GM23338 (cell line): ENCODE measurements at regions not wholly inside any gene's neighbourhood (a gene's known extent, or its start where the extent isn't known, plus 50 kb on each side); places are given as distances from the start of the nearest gene placed in this dataset.

ENCODE experiments used
- ATAC-seq: fragments of 200-7000 bp; cut with Tn5 transposase; 3 replicates; pipeline ENCODE4 v1.9.1; 2020
- DNase-seq: peaks from one replicate; pipeline ENCODE4 v3.0.0-alpha.2; 2015; ENCODE audit warnings: low spot score
- H2AFZ ChIP-seq: fragments of 200-600 bp; sonication (generic); 2 replicates; pipeline ENCODE4 v1.8.0; 2016; ENCODE audit warnings: antibody characterized with exemption, mild to moderate bottlenecking, moderate library complexity
- H3F3A ChIP-seq: fragments of 200-600 bp; sonication (generic); replicated peaks from 2 replicates; pipeline ENCODE4 v1.8.0; 2017; ENCODE audit warnings: antibody characterized with exemption, mixed run types, low read depth
- H3K27ac ChIP-seq: fragments of 200-600 bp; sonication (generic); 2 replicates; pipeline ENCODE4 v1.6.1; 2016; ENCODE audit warnings: low read depth
- H3K27me3 ChIP-seq: fragments of 200-600 bp; sonication (generic); 2 replicates; pipeline ENCODE4 v1.8.0; 2016; ENCODE audit warnings: mild to moderate bottlenecking, mixed run types, moderate library complexity; ENCODE audit not compliant: insufficient read depth
- H3K36me3 ChIP-seq: fragments of 200-600 bp; sonication (generic); 2 replicates; pipeline ENCODE4 v1.8.0; 2016; ENCODE audit warnings: mild to moderate bottlenecking; ENCODE audit not compliant: insufficient read depth
- H3K4me1 ChIP-seq: fragments of 200-600 bp; sonication (generic); 2 replicates; pipeline ENCODE4 v1.8.0; 2016; ENCODE audit warnings: mild to moderate bottlenecking, moderate library complexity; ENCODE audit not compliant: insufficient read depth
- H3K4me2 ChIP-seq: fragments of 200-600 bp; sonication (generic); 2 replicates; pipeline ENCODE4 v1.7.1; 2017; ENCODE audit warnings: mixed run types
- H3K4me3 ChIP-seq: fragments of 200-600 bp; sonication (generic); 2 replicates; pipeline ENCODE4 v1.6.1; 2016; ENCODE audit warnings: mixed run types
- H3K79me2 ChIP-seq: fragments of 200-600 bp; sonication (generic); replicated peaks from 2 replicates; pipeline ENCODE4 v1.8.0; 2017; ENCODE audit warnings: mild to moderate bottlenecking; ENCODE audit not compliant: insufficient read depth
- H3K9me2 ChIP-seq: fragments of 200-600 bp; sonication (generic); 2 replicates; pipeline ENCODE4 v1.8.0; 2017; ENCODE audit not compliant: insufficient read depth
- H4K20me1 ChIP-seq: fragments of 200-600 bp; sonication (generic); replicated peaks from 2 replicates; pipeline ENCODE4 v1.8.0; 2017; ENCODE audit warnings: mild to moderate bottlenecking; ENCODE audit not compliant: insufficient read depth
- H3K27ac Mint-ChIP-seq: 2 replicates; pipeline ENCODE4 v1.8.0; 2020; ENCODE audit warnings: inconsistent platforms, mild to moderate bottlenecking, moderate library complexity, mixed read lengths
- H3K27me3 Mint-ChIP-seq: 3 replicates; pipeline ENCODE4 v1.8.0; 2022; ENCODE audit warnings: low read depth, mild to moderate bottlenecking, moderate library complexity, mixed read lengths, inconsistent platforms; ENCODE audit not compliant: insufficient read depth, poor library complexity
- H3K36me3 Mint-ChIP-seq: 3 replicates; pipeline ENCODE4 v1.8.0; 2021; ENCODE audit warnings: low read depth, mild to moderate bottlenecking, inconsistent platforms, moderate library complexity, mixed read lengths
- H3K4me1 Mint-ChIP-seq: 3 replicates; pipeline ENCODE4 v1.8.0; 2020; ENCODE audit warnings: mild to moderate bottlenecking, inconsistent platforms, mixed read lengths
- H3K4me3 Mint-ChIP-seq: 3 replicates; pipeline ENCODE4 v1.8.0; 2021; ENCODE audit warnings: moderate library complexity, mild to moderate bottlenecking, inconsistent platforms, mixed read lengths
- H3K9me3 Mint-ChIP-seq: 3 replicates; pipeline ENCODE4 v1.8.0; 2020; ENCODE audit warnings: moderate library complexity, mild to moderate bottlenecking, inconsistent platforms, mixed read lengths
- CREB1 ChIP-seq: fragments of 250-450 bp; sonication (Bioruptor Pico); IDR thresholded peaks from 2 replicates; pipeline ENCODE4 v1.5.0; 2020; ENCODE audit warnings: low read depth, mild to moderate bottlenecking, moderate library complexity
- CTCF ChIP-seq, 2 experiments: fragments of 200-600 bp in 1 of 2; sonication (generic) in 1 of 2; conservative IDR thresholded peaks; 2 replicates each; pipeline versions ENCODE4 v1.5.1 to v1.6.1; 2016 to 2017; ENCODE audit warnings: antibody characterized with exemption in 2 of 2, low read depth in 2 of 2, mild to moderate bottlenecking in 2 of 2, moderate library complexity in 1 of 2
- EZH2 ChIP-seq: fragments of 200-600 bp; sonication (generic); IDR thresholded peaks from one replicate; pipeline ENCODE4 v1.8.0; 2017; ENCODE audit warnings: antibody characterized with exemption, mild to moderate bottlenecking, low read depth; ENCODE audit not compliant: unreplicated experiment
- EZH2phosphoT487 ChIP-seq: fragments of 200-600 bp; sonication (generic); IDR thresholded peaks from one replicate; pipeline ENCODE4 v1.8.1; 2018; ENCODE audit warnings: antibody characterized with exemption; ENCODE audit not compliant: unreplicated experiment
- JUNB ChIP-seq: IDR thresholded peaks from one replicate; pipeline ENCODE4 v1.6.1; 2016; ENCODE audit warnings: antibody characterized with exemption; ENCODE audit not compliant: unreplicated experiment
- NANOG ChIP-seq: IDR thresholded peaks from 2 replicates; pipeline ENCODE4 v1.6.1; 2016; ENCODE audit warnings: antibody characterized with exemption, borderline replicate concordance
- POLR2AphosphoS5 ChIP-seq: IDR thresholded peaks from 2 replicates; pipeline ENCODE4 v1.6.1; 2016; ENCODE audit warnings: antibody characterized with exemption, low read depth
- REST ChIP-seq: IDR thresholded peaks from one replicate; pipeline ENCODE4 v1.6.1; 2018; ENCODE audit warnings: antibody characterized with exemption; ENCODE audit not compliant: unreplicated experiment
- STAT1 ChIP-seq: IDR thresholded peaks from one replicate; pipeline ENCODE4 v1.6.1; 2016; ENCODE audit warnings: antibody characterized with exemption; ENCODE audit not compliant: unreplicated experiment
- ZNF114 ChIP-seq: fragments of 250-450 bp; sonication (Bioruptor Pico); IDR thresholded peaks from 2 replicates; pipeline ENCODE4 v1.5.0; 2020; ENCODE audit warnings: mild to moderate bottlenecking, moderate library complexity
- TF ChIP-seq, protein P1 (sequence below): IDR thresholded peaks from 2 replicates; pipeline ENCODE4 v1.6.1; 2016; ENCODE audit warnings: antibody characterized with exemption

DNA sequence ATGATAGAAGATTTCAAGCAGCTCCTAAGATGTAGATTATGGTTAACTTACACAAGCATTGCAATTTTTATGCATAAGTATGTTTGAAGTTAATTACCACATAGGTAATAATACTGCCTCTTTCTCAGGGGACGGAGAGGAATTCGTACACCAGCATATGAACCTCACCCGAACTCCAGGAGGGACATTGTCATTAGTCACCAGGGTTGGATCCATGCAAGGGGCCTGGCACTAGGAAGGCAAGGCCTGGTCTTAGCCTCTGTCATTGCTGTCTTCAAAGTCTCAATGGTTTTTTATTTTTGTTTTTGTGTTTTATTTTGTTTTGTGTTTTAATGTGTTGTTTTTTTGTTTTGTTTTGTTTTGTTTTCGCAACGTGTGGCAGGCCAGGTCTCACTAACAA is 145.6 kb upstream of the PPP2R2D start (continued):
- TF ChIP-seq REST (no peak), STAT1 (no peak), EZH2phosphoT487 (no peak), NANOG (no peak), JUNB (no peak), ZNF114 (CRISPR knock-in tag) (no peak), CTCF (conservative IDR thresholded peaks at IDR 0.05; ENCODE audit: low read depth in 2 of 2) (no peak), EZH2 (no peak), CREB1 (CRISPR knock-in tag) (no peak)
- TF ChIP-seq, protein P1, sequence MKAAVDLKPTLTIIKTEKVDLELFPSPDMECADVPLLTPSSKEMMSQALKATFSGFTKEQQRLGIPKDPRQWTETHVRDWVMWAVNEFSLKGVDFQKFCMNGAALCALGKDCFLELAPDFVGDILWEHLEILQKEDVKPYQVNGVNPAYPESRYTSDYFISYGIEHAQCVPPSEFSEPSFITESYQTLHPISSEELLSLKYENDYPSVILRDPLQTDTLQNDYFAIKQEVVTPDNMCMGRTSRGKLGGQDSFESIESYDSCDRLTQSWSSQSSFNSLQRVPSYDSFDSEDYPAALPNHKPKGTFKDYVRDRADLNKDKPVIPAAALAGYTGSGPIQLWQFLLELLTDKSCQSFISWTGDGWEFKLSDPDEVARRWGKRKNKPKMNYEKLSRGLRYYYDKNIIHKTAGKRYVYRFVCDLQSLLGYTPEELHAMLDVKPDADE: no peak

- Histone ChIP-seq H2AFZ (no peak overlapping the region), H3F3A (no peaks in the 10 kb centered on the region; the same call in 1 of the 2 replicates), H3K4me1 (peaks cover 12% of the 10 kb centered on the region; the same call in 1 of the 2 replicates), H3K27me3 (no peaks in the 10 kb centered on the region), H4K20me1 (no peaks in the 10 kb centered on the region), H3K36me3 (no peaks in the 10 kb centered on the region), H3K79me2 (no peaks in the 10 kb centered on the region), H3K4me3 (no peak overlapping the region), H3K4me2 (no peak overlapping the region), H3K9me2 (no peaks in the 10 kb centered on the region), H3K27ac (no peak overlapping the region)
- H3K27me3 Mint-ChIP-seq: peaks cover 8% of the 10 kb centered on the region
- peaks cover 3% of the 10 kb centered on the region; the same call in 1 of the 3 replicates for H3K9me3 Mint-ChIP-seq
- ATAC-seq: no peak
- DNase-seq: no peak
- peaks cover 33% of the 10 kb centered on the region for H3K4me1 Mint-ChIP-seq
- no peaks in the 10 kb centered on the region for H3K36me3 Mint-ChIP-seq
- H3K27ac Mint-ChIP-seq: no peak overlapping the region
- H3K4me3 Mint-ChIP-seq: no peak overlapping the region
- TF ChIP-seq ZNF114 (CRISPR knock-in tag) (no peak), POLR2AphosphoS5 (no peak), CREB1 (CRISPR knock-in tag) (no peak), CTCF (conservative IDR thresholded peaks at IDR 0.05; ENCODE audit: low read depth in 2 of 2) (no peak), NANOG (no peak), EZH2 (no peak)
Observed at GRCh38 chr10:131757285-131758058, 143.3 kb upstream of the PPP2R2D start.
